Urinary bladder (tissue), 3 donors: ENCODE measurements at regions not wholly inside any gene's neighbourhood (a gene's known extent, or its start where the extent isn't known, plus 50 kb on each side); places are given as distances from the start of the nearest gene placed in this dataset.
"Not testable (repeated sequence)": the region's sequence is repeated elsewhere in the genome, so short reads cannot be mapped to it uniquely, and the experiment has no call there.

ENCODE experiments used
- DNase-seq: peaks from one replicate; pipeline ENCODE4 v3.0.0-alpha.2; 2015; ENCODE audit errors: extremely low spot score
- H3K27ac ChIP-seq: one replicate; pipeline ENCODE4 v1.5.1; 2013; ENCODE audit warnings: low read depth, mild to moderate bottlenecking, moderate library complexity
- H3K36me3 ChIP-seq: one replicate; pipeline ENCODE4 v1.6.1; 2013; ENCODE audit warnings: mild to moderate bottlenecking, moderate library complexity; ENCODE audit not compliant: insufficient read depth
- H3K4me1 ChIP-seq: one replicate; pipeline ENCODE4 v1.6.1; 2013; ENCODE audit warnings: mild to moderate bottlenecking, moderate library complexity; ENCODE audit not compliant: insufficient read depth
- H3K4me3 ChIP-seq: one replicate; pipeline ENCODE4 v1.5.1; 2013; ENCODE audit warnings: low read depth, low read length
- WGBS: extraction: QIAGEN DNeasy Blood & Tissue Kit; methylation state at CpG from one replicate; pipeline ENCODE4 v1.1.7; 2013; 5-methylcytosine and 5-hydroxymethylcytosine counted together
- donor health status: healthy with polysubstance abuse.
- donor health status: healthy.

GRCh38 chr12:93990832-93991803 lies 157.3 kb upstream of the PLXNC1 start:
- 41% methylated on average over 20 of the region's 20 CpGs for WGBS
- Histone ChIP-seq H3K27ac (no peak overlapping the region), H3K4me3 (no peak overlapping the region), H3K4me1 (no peaks in the 10 kb centered on the region), H3K36me3 (no peaks in the 10 kb centered on the region)
- DNase-seq = no peak

- H3K36me3 ChIP-seq = no peaks in the 10 kb centered on the region
- H3K4me1 ChIP-seq = no peaks in the 10 kb centered on the region
- no peak for DNase-seq
- H3K4me3 ChIP-seq = no peak overlapping the region
- no peak overlapping the region for H3K27ac ChIP-seq
- 87% methylated on average over 4 of the region's 4 CpGs for WGBS
Observed at GRCh38 chr12:93991829-93992461, 156.4 kb upstream of the PLXNC1 start.

GRCh38 chr12:93994721-93995120 lies 153.7 kb upstream of the PLXNC1 start:
- no peak for DNase-seq
- Histone ChIP-seq H3K27ac (no peak overlapping the region), H3K36me3 (no peaks in the 10 kb centered on the region), H3K4me1 (no peaks in the 10 kb centered on the region), H3K4me3 (no peak overlapping the region)
- 50% methylated on average over 2 of the region's 2 CpGs for WGBS

DNA sequence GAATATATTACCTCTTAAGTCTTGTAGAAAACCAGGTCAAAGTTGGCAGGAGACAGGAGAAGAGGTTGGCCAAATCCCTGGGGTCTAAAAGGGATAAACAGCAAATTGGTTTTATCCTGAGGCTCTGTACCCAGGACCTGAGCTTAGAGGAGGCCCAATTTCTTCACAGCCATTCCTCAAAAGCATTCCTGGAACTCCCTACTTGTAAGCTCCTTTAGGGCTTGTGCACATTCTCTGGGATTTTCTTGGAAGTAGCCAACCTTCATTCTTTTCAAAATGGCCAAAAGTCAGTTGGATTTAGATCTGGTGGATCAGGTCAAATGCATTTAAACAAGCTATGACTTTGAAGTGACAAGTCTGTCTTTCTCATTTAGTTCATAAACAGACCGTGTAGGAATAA lies 152.1 kb upstream of the PLXNC1 start:
- H3K4me1 ChIP-seq = no peaks in the 10 kb centered on the region
- H3K4me3 ChIP-seq = no peak overlapping the region
- H3K27ac ChIP-seq = no peak overlapping the region
- H3K36me3 ChIP-seq = no peaks in the 10 kb centered on the region
- DNase-seq = no peak
- WGBS = 54% methylated on average over 1 of the region's 1 CpG

DNA sequence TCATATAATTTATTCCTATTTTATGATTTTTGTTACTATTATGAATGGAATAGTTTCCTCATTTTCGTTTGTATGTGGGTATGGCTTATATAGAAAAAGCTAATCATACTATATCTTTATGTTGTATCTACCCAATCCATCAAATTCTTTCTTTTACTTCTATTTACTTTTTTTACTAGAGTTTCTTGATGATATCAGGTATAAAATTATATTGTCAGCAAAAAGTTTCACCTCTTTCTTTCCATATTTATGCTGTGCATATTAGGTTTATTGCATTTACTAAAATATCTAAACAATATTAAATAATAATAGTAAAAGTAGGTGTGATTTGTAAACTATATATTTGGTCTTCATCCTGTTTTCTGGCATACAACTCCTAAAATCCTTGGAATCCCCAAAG lies 146.7 kb upstream of the PLXNC1 start:
- Histone ChIP-seq H3K36me3 (no peaks in the 10 kb centered on the region), H3K27ac (no peak overlapping the region), H3K4me3 (no peak overlapping the region), H3K4me1 (no peaks in the 10 kb centered on the region)
- WGBS = 63% methylated on average over 1 of the region's 1 CpG
- no peak for DNase-seq

DNA sequence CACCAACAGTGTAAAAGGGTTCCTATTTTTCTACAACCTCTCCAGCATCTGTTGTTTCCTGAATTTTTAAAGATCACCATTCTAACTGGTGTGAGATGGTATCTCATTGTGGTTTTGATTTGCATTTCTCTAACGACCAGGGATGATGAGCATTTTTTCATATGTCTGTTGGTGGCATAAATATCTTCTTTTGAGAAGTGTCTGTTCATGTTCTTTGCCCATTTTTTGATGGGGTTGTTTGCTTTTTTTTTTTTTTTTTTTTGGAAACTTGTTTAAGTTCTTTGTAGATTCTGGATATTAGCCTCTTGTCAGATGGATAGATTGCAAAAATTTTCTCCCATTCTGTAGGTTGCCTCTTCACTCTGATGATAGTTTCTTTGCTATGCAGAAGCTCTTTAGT lies 145.5 kb upstream of the PLXNC1 start:
- not testable (repeated sequence) for H3K27ac ChIP-seq, DNase-seq, H3K4me1 ChIP-seq, H3K36me3 ChIP-seq, H3K4me3 ChIP-seq
- 68% methylated on average over 1 of the region's 1 CpG for WGBS

- DNase-seq, H3K27ac ChIP-seq, H3K4me3 ChIP-seq, H3K4me1 ChIP-seq, H3K36me3 ChIP-seq: not testable (repeated sequence)
- 88% methylated on average over 6 of the region's 6 CpGs for WGBS
Observed at GRCh38 chr12:94007833-94008232, 140.5 kb upstream of the PLXNC1 start.

GRCh38 chr12:94010307-94010706 lies 138.1 kb upstream of the PLXNC1 start:
- H3K4me3 ChIP-seq = no peak overlapping the region
- H3K27ac ChIP-seq = no peak overlapping the region
- no peaks in the 10 kb centered on the region for H3K4me1 ChIP-seq
- no peak for DNase-seq
- no peaks in the 10 kb centered on the region for H3K36me3 ChIP-seq
- WGBS = 93% methylated on average over 3 of the region's 3 CpGs

- H3K27ac ChIP-seq = no peak overlapping the region
- 26% methylated on average over 2 of the region's 2 CpGs for WGBS
- peak; percentile 10 for DNase-seq
- no peaks in the 10 kb centered on the region for H3K36me3 ChIP-seq
- no peaks in the 10 kb centered on the region for H3K4me1 ChIP-seq
- no peak overlapping the region for H3K4me3 ChIP-seq
Observed at GRCh38 chr12:94012071-94012470, 136.3 kb upstream of the PLXNC1 start.

GRCh38 chr12:94012590-94012989 lies 135.8 kb upstream of the PLXNC1 start:
- Histone ChIP-seq H3K27ac (no peak overlapping the region), H3K4me3 (no peak overlapping the region), H3K4me1 (no peaks in the 10 kb centered on the region), H3K36me3 (no peaks in the 10 kb centered on the region)
- DNase-seq = no peak
- WGBS = 34% methylated on average over 1 of the region's 1 CpG

GRCh38 chr12:94017247-94017646 lies 131.1 kb upstream of the PLXNC1 start:
- not testable (repeated sequence) for H3K36me3 ChIP-seq, H3K4me3 ChIP-seq, H3K4me1 ChIP-seq, DNase-seq, H3K27ac ChIP-seq
- WGBS = 98% methylated on average over 2 of the region's 2 CpGs

- Histone ChIP-seq H3K4me3 (no peak overlapping the region), H3K27ac (no peak overlapping the region), H3K36me3 (no peaks in the 10 kb centered on the region), H3K4me1 (no peaks in the 10 kb centered on the region)
- WGBS = 49% methylated on average over 1 of the region's 1 CpG
- no peak for DNase-seq
Observed at GRCh38 chr12:94020335-94020734, 128.0 kb upstream of the PLXNC1 start.

DNA sequence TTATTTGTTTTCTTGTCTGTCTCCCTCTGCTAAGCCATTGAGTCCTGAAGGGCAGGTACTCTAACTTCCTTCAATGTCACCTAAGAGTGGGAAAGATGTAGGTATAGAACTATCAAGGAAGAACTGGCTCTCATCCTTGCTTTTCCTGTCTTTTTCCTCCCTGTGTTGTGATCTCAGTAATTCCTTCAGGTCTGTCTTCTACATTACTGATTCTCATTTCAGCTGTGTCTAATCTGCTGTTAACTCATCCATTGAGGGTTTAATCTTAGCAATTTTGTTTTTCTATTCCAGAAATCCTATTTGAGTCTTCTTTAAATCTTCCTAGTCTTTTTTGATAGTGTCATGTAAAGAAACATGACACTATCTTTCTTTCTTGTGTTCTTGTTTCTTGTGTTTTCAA lies 124.5 kb upstream of the PLXNC1 start:
- no peaks in the 10 kb centered on the region for H3K4me1 ChIP-seq

GRCh38 chr12:94025068-94025467 lies 123.3 kb upstream of the PLXNC1 start:
- Histone ChIP-seq H3K36me3 (no peaks in the 10 kb centered on the region), H3K4me3 (no peak overlapping the region), H3K27ac (no peak overlapping the region), H3K4me1 (no peaks in the 10 kb centered on the region)
- WGBS = 73% methylated on average over 4 of the region's 4 CpGs
- DNase-seq = no peak

More for the DNA sequence above, 124.5 kb upstream of the PLXNC1 start:
- Histone ChIP-seq H3K4me3 (no peak overlapping the region), H3K36me3 (no peaks in the 10 kb centered on the region), H3K27ac (no peak overlapping the region)
- no peak for DNase-seq
